HG02642 (cell line): ENCODE measurements at regions not wholly inside any gene's neighbourhood (a gene's known extent, or its start where the extent isn't known, plus 50 kb on each side); places are given as distances from the start of the nearest gene placed in this dataset.

Experiments used
- ATAC-seq: cut with Tn5 transposase; IDR thresholded peaks from one replicate; pipeline ENCODE4 v1.9.1; 2021; ENCODE audit warnings: mild to moderate bottlenecking; ENCODE audit not compliant: unreplicated experiment, poor library complexity

DNA sequence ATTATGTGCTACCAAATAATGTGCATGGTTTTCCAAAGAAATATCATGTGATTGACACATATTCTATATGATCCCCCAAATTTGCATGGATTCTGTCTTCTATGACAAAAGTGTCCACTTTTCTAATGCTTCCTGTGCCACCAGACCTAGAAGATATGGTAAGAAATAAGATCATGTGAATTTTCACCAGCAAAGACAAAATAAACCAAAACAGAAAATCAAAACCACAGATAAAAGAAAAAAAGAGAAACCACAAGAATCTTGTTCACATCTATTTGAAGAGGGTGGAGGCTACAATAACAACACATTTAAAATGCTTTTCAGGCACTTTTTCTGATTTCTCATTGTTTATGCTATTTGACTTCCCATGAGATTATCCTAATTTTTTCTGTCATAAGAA lies 303.4 kb downstream of the DIPK2A start:
- ATAC-seq: no peak

DNA sequence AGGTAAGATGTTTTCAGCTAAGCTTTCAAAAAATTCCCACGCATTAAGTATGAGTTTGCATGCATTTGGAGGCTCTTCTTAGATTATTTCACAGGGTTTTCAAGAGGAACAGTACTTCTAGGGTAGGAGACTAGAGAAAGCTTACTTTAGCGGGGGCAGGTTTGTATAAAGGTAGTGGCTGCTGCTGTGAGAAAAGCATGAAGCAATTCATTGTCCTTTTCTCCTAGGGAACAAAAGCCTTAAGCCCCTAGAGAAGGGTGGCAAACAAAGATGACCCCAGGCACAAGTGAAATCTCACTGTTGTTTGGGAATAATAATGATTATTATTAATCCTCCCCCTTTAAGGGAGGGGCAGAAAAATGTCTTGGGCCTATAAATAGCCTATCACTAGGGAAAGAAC lies 310.7 kb downstream of the DIPK2A start:
- ATAC-seq: no peak

DNA sequence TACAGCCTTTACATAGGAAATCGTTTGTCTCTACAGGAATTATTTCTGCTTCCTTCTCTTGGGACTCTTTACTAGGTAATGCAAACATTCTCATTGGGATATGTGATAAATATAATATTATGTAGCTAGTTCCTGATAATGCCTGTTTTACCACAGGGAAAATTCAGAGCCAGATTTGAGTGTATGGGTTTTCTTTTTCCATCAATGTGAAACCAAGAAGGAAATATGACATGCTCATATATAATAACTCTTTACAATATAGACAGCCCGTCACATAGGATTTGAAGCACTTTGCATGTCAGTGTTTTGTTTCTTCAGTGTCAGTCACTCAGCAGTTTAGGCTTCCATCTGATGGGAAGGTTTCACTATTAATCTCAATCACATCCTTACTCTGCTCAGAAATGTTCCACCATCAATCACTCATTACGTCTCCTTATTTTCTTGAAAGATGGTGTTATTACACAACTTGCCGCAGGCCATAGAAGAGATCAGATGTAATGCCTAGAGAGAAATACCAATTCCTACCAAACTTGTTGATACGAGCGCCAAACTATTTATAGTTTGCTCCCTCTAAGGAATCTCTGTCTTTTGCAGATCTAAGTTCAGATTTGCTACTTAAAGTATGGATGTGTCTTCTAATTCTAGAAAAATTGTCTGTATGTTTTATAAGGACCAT lies 314.8 kb downstream of the DIPK2A start:
- ATAC-seq: no peak

DNA sequence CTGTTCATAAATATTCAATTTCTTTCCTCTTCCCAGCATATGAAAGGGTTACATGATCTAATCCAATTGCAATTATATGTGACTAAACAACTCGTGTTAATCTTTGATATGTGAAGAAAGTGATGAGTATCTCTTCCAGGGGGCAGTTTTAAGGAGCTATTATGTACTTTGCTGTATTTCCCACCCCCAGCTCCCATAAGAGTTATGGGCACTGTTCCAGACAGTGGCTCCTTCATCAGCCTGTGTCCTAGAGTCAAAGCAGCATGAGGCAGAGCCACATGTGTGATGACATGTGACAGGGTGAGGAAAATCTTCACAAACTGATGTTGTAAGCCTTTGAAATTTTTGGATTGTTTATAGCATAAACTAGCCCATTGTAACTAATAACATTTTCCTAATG lies 315.4 kb downstream of the DIPK2A start:
- no peak for ATAC-seq

DNA sequence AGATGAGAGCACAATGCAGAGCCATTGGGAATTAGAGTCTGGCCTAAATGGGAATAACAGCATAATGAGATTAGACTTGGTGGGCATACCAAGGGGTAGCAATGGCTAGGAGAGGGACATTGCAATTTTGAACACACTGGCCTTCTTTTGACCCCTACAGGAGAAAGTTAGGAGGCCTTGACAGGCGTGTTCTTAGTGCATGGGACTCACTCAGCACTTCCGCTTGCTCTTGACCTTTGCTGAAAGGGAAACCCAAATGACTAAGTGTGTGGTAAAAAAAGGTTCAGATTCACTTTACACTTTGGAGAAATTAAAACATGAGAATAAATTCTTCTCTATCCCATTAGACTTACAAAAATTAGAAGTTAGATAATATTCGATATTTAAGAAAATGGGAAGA lies 317.4 kb downstream of the DIPK2A start:
- ATAC-seq: no peak

DNA sequence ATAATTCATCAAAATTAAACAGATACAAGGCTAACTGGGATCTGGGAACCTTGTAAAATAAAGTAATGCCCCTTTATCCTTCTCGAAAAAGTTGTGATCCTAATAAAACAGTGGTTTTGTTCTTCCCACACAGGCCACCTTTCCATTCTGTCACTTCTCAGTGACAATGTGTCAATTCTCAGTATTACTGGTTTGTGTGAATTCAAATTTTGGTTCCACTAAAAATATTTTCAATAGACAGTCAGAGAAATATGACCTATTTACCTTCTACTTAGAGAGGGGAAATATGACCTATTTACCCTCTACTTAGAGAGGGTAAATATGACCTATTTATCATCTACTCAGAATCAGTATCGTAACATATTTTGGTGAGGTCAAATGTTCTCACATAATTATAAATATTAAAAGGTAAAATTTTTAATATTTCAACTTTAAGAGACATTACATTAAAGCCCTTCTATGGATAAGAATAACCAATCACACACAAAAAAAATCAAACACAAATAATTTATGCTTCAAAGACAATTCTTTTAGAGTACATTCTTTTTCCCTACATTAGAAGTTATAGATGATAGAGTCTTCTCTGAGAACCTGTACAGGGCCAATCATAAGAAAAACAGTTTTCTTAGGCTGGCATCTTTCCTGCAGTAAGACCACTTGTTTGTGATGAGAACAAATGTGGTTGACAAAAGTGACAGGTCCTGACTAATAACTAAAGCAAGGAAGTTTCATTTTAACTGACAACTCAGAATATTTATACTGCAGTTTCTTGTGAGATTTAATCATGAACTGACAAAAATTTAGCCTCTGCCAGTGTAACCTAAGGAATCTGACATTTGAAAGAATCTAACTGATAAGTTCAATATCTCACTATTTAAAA lies 323.3 kb downstream of the DIPK2A start:
- ATAC-seq: peak; percentile 77

DNA sequence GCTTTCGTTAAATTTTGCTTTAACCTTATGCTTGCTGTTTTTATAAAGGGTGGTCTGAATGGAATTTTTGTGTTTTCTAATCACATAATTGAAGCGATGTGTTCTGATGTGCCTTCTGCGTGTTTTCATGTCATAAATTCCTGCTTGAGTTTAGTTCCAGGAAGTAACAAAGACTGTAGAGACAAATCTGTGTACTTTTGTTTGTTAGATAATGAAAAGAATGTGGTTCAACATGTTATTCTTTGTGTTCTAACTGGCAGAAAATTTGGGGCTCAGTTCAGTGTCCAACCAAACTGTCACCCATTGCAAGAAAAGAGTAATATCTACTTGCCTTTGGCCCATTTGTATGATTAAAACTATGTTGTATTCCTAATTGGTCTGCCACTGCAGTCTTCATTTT lies 324.0 kb downstream of the DIPK2A start:
- no peak for ATAC-seq

DNA sequence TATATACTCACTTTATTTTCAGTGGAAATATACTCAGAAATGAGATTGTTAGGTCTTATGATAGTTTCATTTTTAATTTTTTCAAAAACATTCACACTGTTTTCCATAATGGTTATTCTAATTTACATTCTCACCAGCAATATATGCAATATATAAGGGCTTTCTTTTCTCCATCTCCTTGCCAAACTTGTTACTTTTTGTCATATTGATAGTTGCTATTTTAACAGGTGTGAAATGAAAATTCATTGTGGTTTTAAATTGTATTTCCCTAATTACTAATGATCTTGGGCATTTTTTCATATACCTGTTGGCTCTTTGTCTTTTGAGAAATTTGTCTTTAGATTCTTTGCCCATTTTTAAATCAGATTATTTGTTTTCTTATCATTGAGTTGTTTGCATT lies 325.2 kb downstream of the DIPK2A start:
- no peak for ATAC-seq

DNA sequence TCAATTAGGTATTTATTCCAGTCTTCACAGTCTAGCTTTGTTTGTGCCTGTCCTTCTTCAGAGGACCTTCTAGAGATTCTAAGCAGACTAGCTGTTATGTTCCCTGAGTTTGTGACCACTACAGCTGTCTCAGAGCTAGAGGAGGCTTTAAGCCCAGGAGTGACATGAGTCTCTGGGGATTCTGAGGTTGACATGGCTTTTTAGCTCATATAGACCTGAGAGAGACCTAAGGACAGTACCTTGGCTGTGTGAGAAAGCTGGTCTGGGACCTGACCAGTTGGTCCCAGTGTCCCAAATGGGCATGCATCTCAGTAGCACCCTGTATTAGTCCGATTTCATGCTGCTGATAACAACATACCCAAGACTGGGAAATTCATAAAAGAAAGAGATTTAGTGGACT lies 330.2 kb downstream of the DIPK2A start:
- ATAC-seq: no peak

DNA sequence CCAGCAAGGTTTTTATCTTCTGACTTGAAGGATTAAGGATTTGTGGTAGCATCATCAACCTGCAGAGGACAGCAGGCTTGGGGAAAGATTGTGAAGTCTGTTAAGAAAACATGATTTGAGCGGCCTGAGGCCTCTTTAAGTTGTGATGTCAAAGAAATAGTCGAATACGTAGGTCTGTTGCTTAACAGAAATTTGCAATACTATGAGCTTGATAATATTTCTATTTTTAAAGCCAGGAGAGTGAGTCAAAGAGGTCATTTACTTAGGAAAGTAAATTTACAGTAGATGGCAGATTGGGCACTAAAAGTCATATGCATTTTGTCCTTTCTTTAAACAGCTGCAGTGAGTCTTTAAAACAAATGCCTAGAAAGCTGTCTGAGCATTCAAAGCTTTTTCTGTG lies 336.3 kb downstream of the DIPK2A start:
- ATAC-seq: no peak

DNA sequence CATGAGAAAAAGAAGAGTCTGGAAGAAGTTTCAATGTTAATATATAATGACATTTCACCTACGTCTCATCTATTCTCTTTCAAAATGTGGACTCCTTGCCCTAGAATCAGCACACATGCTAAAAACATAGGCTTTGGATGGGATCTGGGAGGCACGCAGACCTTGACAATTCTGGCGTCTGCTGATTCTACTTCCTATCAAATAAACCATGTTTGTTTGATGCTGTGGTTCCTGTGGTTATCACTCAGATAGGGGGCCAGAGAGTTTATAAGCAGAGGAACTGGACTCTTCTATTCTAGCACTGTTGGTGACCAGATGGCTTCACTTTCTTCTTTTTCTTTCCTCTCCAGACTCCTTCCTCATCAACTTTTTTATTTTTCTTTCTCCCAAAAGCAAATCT lies 336.8 kb downstream of the DIPK2A start:
- ATAC-seq: no peak

DNA sequence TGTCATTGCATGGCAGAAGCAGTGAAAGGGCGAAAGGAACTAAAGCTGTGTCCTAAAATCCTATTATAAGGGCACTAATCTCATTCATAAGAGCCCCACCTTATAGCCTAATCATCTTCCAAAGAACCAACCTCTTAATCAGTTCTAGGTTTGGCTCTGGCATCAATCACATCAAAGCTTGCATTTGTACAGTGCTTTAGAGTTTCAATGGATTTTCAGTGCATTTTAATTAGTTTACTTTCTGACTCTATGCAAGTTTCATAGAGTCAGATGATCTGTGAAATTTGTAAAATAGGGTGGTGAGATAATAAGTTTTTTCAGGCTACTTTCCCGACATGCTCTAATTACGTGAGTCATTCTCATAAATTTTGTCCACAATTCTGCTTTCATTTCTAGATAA lies 341.1 kb downstream of the DIPK2A start:
- ATAC-seq: no peak

DNA sequence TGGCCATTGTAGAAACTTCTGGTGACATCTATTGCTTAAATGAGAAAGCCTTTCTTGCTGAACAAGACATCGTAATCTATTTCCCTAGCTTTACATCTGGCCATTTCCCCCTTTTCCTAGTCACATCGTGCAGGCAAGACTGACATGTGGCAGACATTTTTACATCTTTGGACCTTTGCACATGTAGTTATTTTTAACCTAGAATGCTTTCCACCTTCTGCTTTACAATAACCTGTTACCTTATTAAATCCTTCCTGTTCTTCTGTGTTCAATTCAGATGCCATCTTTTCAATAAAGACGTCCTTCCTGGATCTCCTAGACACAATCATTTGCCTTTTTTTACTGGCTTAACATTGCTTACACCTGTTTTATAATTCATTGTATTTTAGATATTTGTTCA lies 343.3 kb downstream of the DIPK2A start:
- ATAC-seq: no peak

DNA sequence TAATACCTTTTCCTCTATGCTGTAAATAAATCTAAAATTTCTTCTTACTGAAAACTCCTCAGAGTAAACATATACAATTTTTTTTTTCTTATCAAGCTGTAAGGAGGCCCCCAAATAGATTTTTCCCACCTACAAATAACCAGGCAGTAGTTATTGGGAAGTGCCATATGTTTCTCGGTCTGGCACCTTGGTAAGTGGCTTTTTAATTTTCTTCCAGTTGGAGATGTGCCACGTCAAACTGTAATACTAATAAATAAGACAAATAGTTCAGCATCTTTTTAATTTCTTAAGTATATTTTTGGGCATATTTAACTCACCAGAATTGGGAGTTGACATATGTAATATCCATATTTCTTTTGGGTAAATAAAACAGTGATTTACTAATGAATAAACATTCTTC lies 346.3 kb downstream of the DIPK2A start:
- ATAC-seq: no peak

DNA sequence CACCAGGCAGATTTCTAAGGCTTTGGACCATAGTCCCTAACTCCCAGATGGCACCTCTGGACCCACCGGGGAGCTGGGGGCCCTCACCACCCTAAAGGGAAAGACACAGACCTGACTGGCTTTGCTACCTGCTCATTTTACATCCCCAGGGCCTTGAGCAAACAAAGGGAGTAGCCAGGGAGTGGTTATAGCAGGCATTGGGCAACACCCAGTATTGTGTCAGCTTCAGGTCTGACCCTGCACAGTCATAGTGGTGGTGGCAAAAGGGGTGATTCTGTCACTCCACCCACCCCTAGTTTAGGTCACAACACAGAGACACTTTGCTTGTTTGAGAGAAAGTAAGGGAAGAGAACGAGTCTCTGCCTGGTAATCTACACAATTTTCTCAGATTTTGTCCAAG lies 352.5 kb downstream of the DIPK2A start:
- no peak for ATAC-seq

DNA sequence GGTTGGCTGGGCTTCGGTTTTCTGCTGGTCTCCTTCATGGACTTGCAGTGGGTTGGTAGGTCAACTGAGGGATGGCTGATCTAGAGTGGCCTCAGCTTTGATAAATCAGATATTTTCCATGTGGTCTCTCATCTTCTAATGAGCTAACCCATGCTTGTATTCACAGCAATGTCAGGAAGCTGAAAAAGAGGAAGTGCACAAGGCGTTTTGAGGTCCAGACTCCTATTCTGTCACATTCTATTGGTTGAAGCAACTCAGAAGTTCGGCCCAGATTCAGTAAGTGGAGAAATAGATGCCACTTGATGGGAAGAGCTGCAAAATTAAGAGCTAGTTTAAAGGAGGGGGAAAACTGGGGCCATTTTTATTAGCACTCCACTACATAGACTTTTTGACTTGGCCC lies 361.2 kb downstream of the DIPK2A start:
- no peak for ATAC-seq

DNA sequence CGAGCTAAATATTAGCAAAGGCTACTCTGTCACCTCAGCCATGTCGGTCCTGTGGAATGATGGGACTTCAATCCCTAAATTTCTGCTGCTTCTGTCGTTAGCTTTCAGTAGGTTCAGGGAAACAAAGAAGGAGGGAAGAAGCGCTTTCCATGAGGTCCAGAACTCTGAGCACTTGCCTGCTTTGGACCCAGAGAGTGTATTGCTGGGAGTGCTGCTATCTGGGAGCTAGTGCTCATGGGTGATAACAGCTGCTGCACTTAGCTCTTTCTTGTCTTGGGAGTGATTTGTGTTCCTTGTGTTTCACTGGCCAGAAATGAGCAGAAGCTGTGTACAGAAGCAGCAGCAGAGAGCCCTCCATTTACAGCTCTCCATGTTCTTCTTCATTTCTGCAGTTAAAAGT lies 369.8 kb downstream of the DIPK2A start:
- ATAC-seq: no peak

DNA sequence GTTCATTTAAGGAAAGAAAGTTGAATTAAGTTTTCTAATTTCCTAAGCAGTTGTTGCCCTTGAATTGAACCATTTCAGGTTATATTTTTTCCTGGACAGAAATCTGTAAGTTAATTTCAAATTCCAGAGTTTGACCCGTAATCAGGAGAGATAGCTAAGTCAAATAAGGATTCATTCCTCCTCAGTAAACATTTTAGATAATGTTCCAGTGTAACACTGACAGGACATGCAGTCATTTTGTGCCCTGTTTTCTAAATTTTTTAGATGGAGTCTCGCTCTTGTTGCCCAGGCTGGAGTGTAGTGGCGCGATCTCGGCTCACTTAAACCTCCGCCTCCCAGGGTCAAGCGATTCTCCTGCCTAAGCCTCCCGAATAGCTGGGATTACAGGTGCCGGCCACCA lies 371.7 kb downstream of the DIPK2A start:
- no peak for ATAC-seq

DNA sequence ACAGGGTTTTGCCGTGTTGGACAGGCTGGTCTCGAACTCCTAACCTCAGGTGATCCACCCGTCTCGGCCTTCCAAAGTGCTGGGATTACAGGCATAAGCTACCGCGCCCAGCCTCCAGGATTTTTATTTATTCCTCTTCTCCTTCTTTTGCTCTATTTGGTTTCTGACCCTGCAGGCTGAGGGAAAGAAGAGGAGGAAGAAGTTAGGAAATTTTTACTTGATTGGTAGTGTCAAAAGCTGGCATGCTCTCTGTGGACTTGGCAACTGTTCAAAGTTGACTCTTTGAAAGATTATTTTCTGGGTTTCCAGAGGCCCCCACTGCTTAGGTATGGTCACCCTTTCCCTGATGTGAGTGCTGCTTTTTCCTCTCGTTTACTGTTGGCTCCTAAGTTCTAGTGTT lies 372.2 kb downstream of the DIPK2A start:
- ATAC-seq: no peak

DNA sequence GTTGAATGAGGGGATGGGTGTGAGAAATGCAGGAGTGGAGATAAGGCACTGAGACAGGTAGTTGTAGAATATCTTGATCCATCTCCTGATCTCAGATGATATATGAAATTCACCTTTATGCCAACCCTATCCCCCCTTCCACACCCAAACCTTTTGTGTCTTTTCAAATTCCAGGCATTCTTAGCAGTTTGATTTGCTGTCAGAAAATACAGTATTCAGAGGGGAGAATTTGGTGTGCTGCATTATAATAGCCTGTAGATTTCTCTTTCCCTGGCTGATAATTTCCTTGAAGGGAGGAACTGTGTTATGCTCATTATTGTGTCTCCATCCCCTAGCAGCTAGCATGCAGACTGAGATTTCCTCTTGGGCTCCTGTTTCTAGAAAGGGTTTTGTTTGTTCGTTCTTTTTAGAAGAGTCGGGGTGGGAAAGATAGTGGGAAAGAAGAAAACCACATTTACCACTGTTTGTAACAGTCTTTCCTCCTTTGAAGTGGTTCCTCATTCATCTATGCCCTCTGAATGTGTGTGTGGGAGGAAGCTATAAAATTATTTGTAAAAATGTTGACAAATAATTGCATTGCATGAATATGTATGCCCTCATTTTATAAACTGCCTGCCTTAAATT lies 373.4 kb downstream of the DIPK2A start:
- ATAC-seq: no peak

DNA sequence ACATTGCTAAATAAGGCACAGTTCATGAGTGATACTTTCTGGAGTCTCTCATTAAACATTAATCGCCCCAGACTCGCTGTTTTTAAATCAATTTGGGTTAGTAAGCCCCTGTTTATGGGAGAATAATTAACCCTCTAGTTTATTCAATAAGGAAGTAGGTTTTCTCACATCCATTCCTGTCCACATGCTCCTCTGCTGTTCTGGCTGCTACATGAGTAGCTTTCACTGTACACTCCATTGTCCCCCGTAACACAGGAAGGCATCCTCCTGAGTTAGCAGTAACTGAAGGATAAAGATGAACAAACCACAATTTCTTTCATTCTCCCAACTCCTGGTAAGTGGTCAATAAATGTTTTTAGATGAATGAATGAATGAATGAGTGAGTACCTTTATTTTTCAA lies 378.5 kb downstream of the DIPK2A start:
- no peak for ATAC-seq

DNA sequence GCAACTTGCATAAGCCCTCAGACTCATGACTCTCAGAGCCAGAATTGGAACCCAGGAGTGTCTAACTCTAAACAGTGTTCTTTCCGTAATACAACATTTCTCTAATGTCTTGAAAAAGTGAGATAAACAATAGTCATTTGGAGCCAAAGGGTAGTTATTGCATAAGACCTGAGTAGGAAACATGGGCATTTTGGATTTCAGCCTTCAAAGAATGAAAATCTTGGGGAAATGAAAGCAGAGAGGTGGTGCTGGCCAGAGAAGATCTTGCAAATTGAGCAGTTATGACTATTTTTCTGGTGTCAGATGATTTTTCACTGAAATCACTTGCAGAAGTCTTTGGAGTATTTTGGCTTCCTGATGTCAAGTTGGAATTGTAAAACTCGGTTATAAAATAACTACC lies 379.4 kb downstream of the DIPK2A start:
- no peak for ATAC-seq
